Naive thymus-derived CD4-positive, alpha-beta T cell (primary cell): ENCODE measurements at regions not wholly inside any gene's neighbourhood (a gene's known extent, or its start where the extent isn't known, plus 50 kb on each side); places are given as distances from the start of the nearest gene placed in this dataset.
A peak's percentile ranks its signal among the peaks of the same experiment; 100 is the strongest.

Experiments
- ATAC-seq: fragments of 150-1000 bp; cut with Tn5 transposase; 2 replicates; pipeline ENCODE4 v1.10.0; 2021; ENCODE audit warnings: mild to moderate bottlenecking, moderate library complexity
- CTCF ChIA-PET: fragments of 350-600 bp; sonication (Branson Sonifier 250); formaldehyde crosslinking; loops from one replicate; lab custom pipeline; 2021; ENCODE audit warnings: antibody characterized with exemption; lab: Charles Lee
- POLR2A ChIA-PET: fragments of 350-600 bp; sonication (Branson Sonifier 250); formaldehyde crosslinking; loops from one replicate; lab custom pipeline; 2021; ENCODE audit warnings: antibody characterized with exemption, inconsistent platforms; lab: Charles Lee
- DNase-seq, 9 donors: peaks; one replicate each; pipeline versions ENCODE4 v3.0.0 to v3.0.0-alpha.2; 2020 to 2022; ENCODE audit warnings: mixed read lengths in 1 of 9
- H3K27ac ChIP-seq: one replicate; pipeline ENCODE4 v1.7.0; 2013; ENCODE audit warnings: mild to moderate bottlenecking, low read depth, low read length, moderate library complexity
- H3K27me3 ChIP-seq, 2 donors: one replicate each; pipeline ENCODE4 v1.7.0; 2013; ENCODE audit warnings: low read length in 2 of 2, mild to moderate bottlenecking in 2 of 2, moderate library complexity in 2 of 2; ENCODE audit not compliant: control insufficient read depth in 2 of 2, insufficient read depth in 2 of 2
- H3K36me3 ChIP-seq, 3 experiments: 1 replicate in 2 of 3; 2 replicates in 1 of 3; pipeline ENCODE4 v1.7.0; 2013; ENCODE audit warnings: low read length in 3 of 3, mild to moderate bottlenecking in 3 of 3, moderate library complexity in 1 of 3; ENCODE audit not compliant: insufficient read depth in 3 of 3, control insufficient read depth in 2 of 3
- H3K4me1 ChIP-seq, 2 donors: one replicate each; pipeline ENCODE4 v1.7.0; 2013; ENCODE audit warnings: low read length in 2 of 2, mild to moderate bottlenecking in 2 of 2, moderate library complexity in 1 of 2; ENCODE audit not compliant: control insufficient read depth in 2 of 2, insufficient read depth in 2 of 2
- H3K4me3 ChIP-seq: 2 replicates; pipeline ENCODE4 v1.7.0; 2013; ENCODE audit warnings: mild to moderate bottlenecking, low read length
- H3K9me3 ChIP-seq, 3 experiments: 1 replicate in 2 of 3; 2 replicates in 1 of 3; pipeline ENCODE4 v1.7.0; 2013; ENCODE audit warnings: low read length in 3 of 3; ENCODE audit not compliant: control insufficient read depth in 2 of 3
- H3K27ac Mint-ChIP-seq, 9 donors: one replicate each; pipeline ENCODE4 v1.8.0; 2020 to 2022; ENCODE audit warnings: mixed read lengths in 9 of 9, mild to moderate bottlenecking in 8 of 9, moderate library complexity in 5 of 9, inconsistent platforms in 2 of 9
- H3K27me3 Mint-ChIP-seq, 5 donors: one replicate each; pipeline ENCODE4 v1.8.0; 2021 to 2022; ENCODE audit warnings: mixed read lengths in 5 of 5, mild to moderate bottlenecking in 1 of 5
- H3K36me3 Mint-ChIP-seq, 5 donors: one replicate each; pipeline ENCODE4 v1.8.0; 2020 to 2022; ENCODE audit warnings: mixed read lengths in 5 of 5, mild to moderate bottlenecking in 3 of 5, inconsistent platforms in 1 of 5
- H3K4me1 Mint-ChIP-seq, 7 donors: one replicate each; pipeline ENCODE4 v1.8.0; 2020 to 2022; ENCODE audit warnings: mixed read lengths in 7 of 7, mild to moderate bottlenecking in 3 of 7, inconsistent platforms in 1 of 7
- H3K4me3 Mint-ChIP-seq, 10 donors: one replicate each; pipeline ENCODE4 v1.8.0; 2020 to 2022; ENCODE audit warnings: mild to moderate bottlenecking in 10 of 10, mixed read lengths in 10 of 10, moderate library complexity in 6 of 10, inconsistent platforms in 2 of 10
- H3K9me3 Mint-ChIP-seq, 11 donors: one replicate each; pipeline ENCODE4 v1.8.0; 2020 to 2022; ENCODE audit warnings: mixed read lengths in 11 of 11, mild to moderate bottlenecking in 4 of 11, inconsistent platforms in 1 of 11, moderate library complexity in 1 of 11
- intact Hi-C, 2 donors: fragments of 100-400 bp; cut with micrococcal nuclease; formaldehyde crosslinking; loops; one replicate each; pipeline ENCODE4 v1.15.1; 2023

DNA sequence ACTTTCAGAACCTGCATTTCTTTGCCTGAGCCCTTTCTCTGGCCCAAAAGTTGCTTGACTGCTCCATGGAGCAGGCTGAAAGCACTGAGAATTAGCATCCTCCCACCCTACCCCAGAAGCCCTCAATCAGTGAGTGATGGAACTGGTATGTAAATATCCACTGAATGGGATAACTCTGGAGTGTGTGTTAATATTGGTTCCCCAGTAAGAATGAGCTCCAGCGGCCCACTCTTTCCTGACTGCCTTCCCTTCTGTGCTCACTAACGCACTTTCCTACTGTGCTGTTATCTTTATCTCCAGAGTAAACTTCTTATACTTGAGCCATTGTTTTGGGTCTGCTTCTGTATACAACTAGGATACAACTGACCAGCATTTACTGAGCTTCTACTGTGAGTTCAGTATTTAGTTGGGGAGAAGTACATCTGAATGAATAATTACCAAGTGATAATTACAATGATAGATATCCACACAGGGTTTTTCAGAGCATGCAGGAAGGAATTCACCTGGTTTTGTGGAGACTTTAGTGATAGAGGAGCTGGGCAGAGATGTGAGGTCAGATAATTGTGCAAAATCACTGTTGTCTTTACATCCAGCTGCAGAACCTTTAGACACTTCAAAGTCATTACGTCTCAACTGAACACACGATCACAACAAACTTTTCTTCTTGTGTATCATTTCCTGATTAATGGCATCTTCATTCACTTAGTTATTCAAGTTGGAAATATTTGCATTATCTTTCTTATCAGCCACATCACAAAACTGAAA is 149.2 kb upstream of the BTG1 start:
- H3K9me3 Mint-ChIP-seq, result peaks cover 0 to 12% (median 2%) of the 10 kb centered on the region in 11 donors
- intact Hi-C loops, result loop anchor here in 1 of 2 donors (5.0 kb wide), 5 partner anchors 88 to 277 kb away; partner anchors contain the start of gene BTG1
- no peak overlapping the region for H3K4me3 Mint-ChIP-seq
- H3K4me1 Mint-ChIP-seq, result peaks cover 20 to 47% (median 35%) of the 10 kb centered on the region in 7 donors
- Histone ChIP-seq H3K36me3 (no peaks in the 10 kb centered on the region), H3K4me3 (no peak overlapping the region), H3K27ac (no peak overlapping the region), H3K27me3 (no peaks in the 10 kb centered on the region), H3K9me3 (no peaks in the 10 kb centered on the region), H3K4me1 (peaks cover 17 to 37% of the 10 kb centered on the region in 2 donors)
- ATAC-seq (no peak), DNase-seq (no peak)
- CTCF ChIA-PET, result interaction anchor here (0.5 kb wide), 1 partner anchor 672 kb away, joined by 4 read pairs; no protein-coding TSS in a partner anchor
- H3K27me3 Mint-ChIP-seq, result no peaks in the 10 kb centered on the region
- POLR2A ChIA-PET, result interaction anchor here (0.8 to 2.0 kb wide), 6 partner anchors 16 to 149 kb away, joined by 3 to 5 read pairs (median 3); partner anchors contain the start of gene BTG1
- H3K27ac Mint-ChIP-seq, result peak overlapping the region in 7 of 9 donors; percentile 8 to 71 (median 30)
- H3K36me3 Mint-ChIP-seq, result peaks cover 0 to 33% (median 0%) of the 10 kb centered on the region in 5 donors

DNA sequence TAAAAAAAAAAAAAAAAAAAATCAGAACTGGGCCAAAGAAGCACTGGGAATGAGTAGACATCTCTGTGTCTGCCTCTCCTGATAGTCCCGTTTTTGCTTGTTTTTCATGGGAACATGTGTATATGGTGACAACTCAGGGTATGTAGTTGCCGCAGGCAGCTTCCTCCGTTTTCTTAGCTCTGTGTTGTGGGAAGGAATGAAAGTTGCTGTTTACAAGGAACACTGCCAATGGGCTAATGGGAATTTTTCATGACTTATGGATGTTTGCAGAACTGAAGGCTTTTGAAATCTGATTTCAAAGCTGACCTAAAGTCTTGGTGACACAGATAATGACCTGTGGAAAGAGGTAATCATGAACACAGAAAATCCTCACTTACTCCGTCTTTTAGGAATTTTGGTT is 146.4 kb upstream of the BTG1 start:
- Mint-ChIP-seq H3K4me1 (peaks cover 14 to 47% (median 33%) of the 10 kb centered on the region in 7 donors), H3K27me3 (no peaks in the 10 kb centered on the region), H3K9me3 (peaks cover 0 to 10% (median 0%) of the 10 kb centered on the region in 11 donors), H3K36me3 (peaks cover 0 to 20% (median 0%) of the 10 kb centered on the region in 5 donors), H3K4me3 (no peak overlapping the region), H3K27ac (peak overlapping the region in 2 of 9 donors; percentile 8 to 50)
- no peak for ATAC-seq
- no peaks in the 10 kb centered on the region for H3K27me3 ChIP-seq
- ChIA-PET CTCF (no interaction called here), POLR2A (interaction anchor here (0.6 to 3.3 kb wide), 5 partner anchors 18 to 166 kb away, joined by 3 to 20 read pairs (median 3); partner anchors contain the start of gene BTG1)
- no peak overlapping the region for H3K4me3 ChIP-seq
- H3K4me1 ChIP-seq, result peaks cover 0 to 9% of the 10 kb centered on the region in 2 donors
- no peak overlapping the region for H3K27ac ChIP-seq
- H3K9me3 ChIP-seq, result no peaks in the 10 kb centered on the region
- intact Hi-C loops, result no loop called here
- DNase-seq, result no peak
- no peaks in the 10 kb centered on the region for H3K36me3 ChIP-seq

DNA sequence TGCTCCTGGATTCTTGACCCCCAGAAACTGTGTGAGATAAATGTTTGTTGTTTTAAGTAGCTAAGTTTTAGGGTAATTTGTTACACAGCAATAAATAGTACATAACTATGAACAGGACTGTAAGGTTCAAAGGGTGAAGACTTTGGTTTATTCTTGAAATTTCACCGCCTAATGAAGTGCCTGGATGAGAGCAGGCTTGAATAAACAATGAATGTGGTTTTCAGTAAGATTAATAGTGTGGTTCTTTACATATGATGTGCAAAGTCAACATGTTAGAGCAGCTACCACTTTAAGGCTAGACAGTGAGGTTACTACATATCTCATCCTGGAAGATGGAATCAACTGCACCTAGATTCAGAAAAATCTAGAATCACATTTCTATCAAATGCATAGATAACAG is 145.2 kb upstream of the BTG1 start:
- no peaks in the 10 kb centered on the region for H3K9me3 ChIP-seq
- intact Hi-C loops, result no loop called here
- Mint-ChIP-seq H3K9me3 (peaks cover 0 to 11% (median 0%) of the 10 kb centered on the region in 11 donors), H3K4me1 (peaks cover 10 to 41% (median 27%) of the 10 kb centered on the region in 7 donors), H3K27me3 (no peaks in the 10 kb centered on the region), H3K36me3 (peaks cover 0 to 15% (median 0%) of the 10 kb centered on the region in 5 donors), H3K4me3 (no peak overlapping the region), H3K27ac (peak overlapping the region in 1 of 9 donors; percentile 39)
- H3K36me3 ChIP-seq, result no peaks in the 10 kb centered on the region
- peaks cover 0 to 6% of the 10 kb centered on the region in 2 donors for H3K4me1 ChIP-seq
- no peak for DNase-seq
- ChIA-PET POLR2A (interaction anchor here (0.8 to 3.3 kb wide), 7 partner anchors 7 to 145 kb away, joined by 3 to 20 read pairs (median 3); partner anchors contain the start of gene BTG1), CTCF (interaction anchor here (1.2 kb wide), 1 partner anchor 138 kb away, joined by 4 read pairs; no protein-coding TSS in a partner anchor)
- no peak for ATAC-seq
- no peak overlapping the region for H3K27ac ChIP-seq
- no peak overlapping the region for H3K4me3 ChIP-seq
- H3K27me3 ChIP-seq, result no peaks in the 10 kb centered on the region

DNA sequence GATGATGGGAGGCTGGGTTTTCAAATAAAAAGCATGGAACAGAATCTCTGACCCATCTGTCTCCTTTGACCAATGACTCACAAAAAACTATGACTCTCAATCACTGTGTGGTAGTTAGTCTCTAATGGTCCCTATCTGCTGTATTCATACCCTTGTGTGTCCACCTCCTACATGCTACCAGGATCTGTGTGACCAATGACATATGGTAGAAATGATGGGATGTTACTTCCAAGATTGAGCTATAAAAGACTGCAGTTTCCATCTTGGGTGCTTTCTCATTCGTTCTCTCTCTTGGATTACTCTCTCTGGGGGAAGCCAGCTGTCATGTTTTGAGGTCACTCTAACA is 144.7 kb upstream of the BTG1 start:
- Mint-ChIP-seq H3K27ac (peak overlapping the region in 2 of 9 donors; percentile 15 to 76), H3K9me3 (peaks cover 0 to 10% (median 0%) of the 10 kb centered on the region in 11 donors), H3K36me3 (peaks cover 0 to 14% (median 0%) of the 10 kb centered on the region in 5 donors), H3K4me1 (peaks cover 6 to 36% (median 22%) of the 10 kb centered on the region in 7 donors), H3K4me3 (no peak overlapping the region), H3K27me3 (no peaks in the 10 kb centered on the region)
- no peak for DNase-seq
- Histone ChIP-seq H3K36me3 (no peaks in the 10 kb centered on the region), H3K9me3 (no peaks in the 10 kb centered on the region), H3K4me1 (peaks cover 0 to under 1% of the 10 kb centered on the region in 2 donors), H3K27ac (no peak overlapping the region), H3K4me3 (no peak overlapping the region), H3K27me3 (no peaks in the 10 kb centered on the region)
- intact Hi-C loops, result no loop called here
- POLR2A ChIA-PET, result interaction anchor here (1.1 to 3.3 kb wide), 5 partner anchors 8 to 145 kb away, joined by 3 to 20 read pairs (median 4); partner anchors contain the start of gene BTG1
- no peak for ATAC-seq
- CTCF ChIA-PET, result interaction anchor here (1.2 kb wide), 1 partner anchor 139 kb away, joined by 4 read pairs; no protein-coding TSS in a partner anchor

DNA sequence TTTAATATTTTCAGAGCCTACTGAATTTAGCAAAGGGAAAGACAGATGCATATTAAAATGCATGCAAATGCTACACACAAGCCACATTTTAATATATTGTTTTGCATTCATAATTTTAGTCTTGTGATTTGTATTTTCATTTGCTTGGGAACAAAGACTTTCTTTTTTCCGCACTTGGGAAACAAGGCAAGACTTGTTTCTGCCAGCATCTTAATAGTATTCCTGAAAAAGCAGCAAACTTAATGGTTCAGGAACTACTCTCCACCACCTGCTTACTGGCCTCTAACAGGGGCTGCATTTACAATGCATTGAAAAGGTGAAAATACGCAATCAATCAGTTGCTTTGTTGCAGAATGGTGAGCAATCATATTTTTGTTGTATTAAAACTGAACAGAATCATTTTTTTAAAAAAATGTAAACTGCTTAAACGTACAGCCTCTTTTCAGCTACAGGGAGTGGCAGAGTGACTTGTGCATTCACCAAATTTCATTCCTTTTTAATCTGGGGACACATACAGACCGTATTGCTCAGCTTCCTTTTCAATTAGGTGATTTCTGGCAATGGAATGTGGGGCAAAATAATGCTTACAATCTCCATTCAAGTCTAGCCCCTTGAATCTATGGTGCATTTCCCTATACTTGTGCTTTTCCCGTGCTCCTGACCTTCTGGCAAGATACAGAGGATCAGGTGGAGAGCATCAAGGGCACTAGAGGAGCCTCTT is 144.1 kb upstream of the BTG1 start:
- no peaks in the 10 kb centered on the region for H3K27me3 ChIP-seq
- H3K4me3 Mint-ChIP-seq, result no peak overlapping the region
- DNase-seq (no peak), ATAC-seq (no peak)
- H3K27me3 Mint-ChIP-seq, result no peaks in the 10 kb centered on the region
- no peaks in the 10 kb centered on the region for H3K9me3 ChIP-seq
- no peaks in the 10 kb centered on the region for H3K36me3 ChIP-seq
- peak overlapping the region in 1 of 9 donors; percentile 76 for H3K27ac Mint-ChIP-seq
- peaks cover 3 to 30% (median 16%) of the 10 kb centered on the region in 7 donors for H3K4me1 Mint-ChIP-seq
- peaks cover 0 to 9% (median 0%) of the 10 kb centered on the region in 11 donors for H3K9me3 Mint-ChIP-seq
- no peaks in the 10 kb centered on the region for H3K4me1 ChIP-seq
- no peak overlapping the region for H3K27ac ChIP-seq
- no peak overlapping the region for H3K4me3 ChIP-seq
- peaks cover 0 to 12% (median 0%) of the 10 kb centered on the region in 5 donors for H3K36me3 Mint-ChIP-seq
- ChIA-PET POLR2A (interaction anchor here (0.6 to 3.3 kb wide), 5 partner anchors 9 to 144 kb away, joined by 3 to 20 read pairs (median 3); partner anchors contain the start of gene BTG1), CTCF (interaction anchor here (1.2 kb wide), 1 partner anchor 140 kb away, joined by 4 read pairs; no protein-coding TSS in a partner anchor)
- intact Hi-C loops, result no loop called here

DNA sequence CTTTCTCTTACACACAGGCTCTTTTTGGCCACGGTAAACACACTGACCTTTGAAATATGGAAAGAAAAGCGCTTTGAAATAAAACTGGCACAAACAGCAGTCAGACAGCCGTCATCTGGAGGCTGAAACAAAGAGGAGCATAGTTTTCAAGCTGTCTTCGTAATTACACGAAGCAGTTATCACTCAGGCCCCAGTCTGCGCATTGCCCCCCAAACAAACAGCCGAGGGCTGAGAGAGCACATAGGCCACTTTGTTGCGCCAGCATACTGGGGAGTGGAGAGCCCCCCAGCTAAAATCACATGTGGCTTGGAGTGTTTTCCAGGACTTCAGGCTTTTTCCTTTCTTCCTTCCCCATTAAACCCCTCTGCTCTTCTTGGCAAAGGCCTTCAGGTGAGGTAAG is 142.9 kb upstream of the BTG1 start:
- no peak for DNase-seq
- Histone ChIP-seq H3K27me3 (no peaks in the 10 kb centered on the region), H3K36me3 (no peaks in the 10 kb centered on the region), H3K27ac (no peak overlapping the region), H3K4me3 (no peak overlapping the region), H3K4me1 (no peaks in the 10 kb centered on the region), H3K9me3 (no peaks in the 10 kb centered on the region)
- POLR2A ChIA-PET, result no interaction called here
- no peaks in the 10 kb centered on the region for H3K27me3 Mint-ChIP-seq
- peaks cover 0 to 8% (median 0%) of the 10 kb centered on the region in 11 donors for H3K9me3 Mint-ChIP-seq
- CTCF ChIA-PET, result no interaction called here
- intact Hi-C loops, result no loop called here
- no peak overlapping the region for H3K4me3 Mint-ChIP-seq
- ATAC-seq, result no peak
- peaks cover 2 to 27% (median 12%) of the 10 kb centered on the region in 7 donors for H3K4me1 Mint-ChIP-seq
- H3K27ac Mint-ChIP-seq, result peak overlapping the region in 3 of 9 donors; percentile 6 to 65 (median 62)
- peaks cover 0 to 6% (median 0%) of the 10 kb centered on the region in 5 donors for H3K36me3 Mint-ChIP-seq
